ENCODE measurements at regions not wholly inside any gene's neighbourhood (a gene's known extent, or its start where the extent isn't known, plus 50 kb on each side); places are given as distances from the start of the nearest gene placed in this dataset.

DNA sequence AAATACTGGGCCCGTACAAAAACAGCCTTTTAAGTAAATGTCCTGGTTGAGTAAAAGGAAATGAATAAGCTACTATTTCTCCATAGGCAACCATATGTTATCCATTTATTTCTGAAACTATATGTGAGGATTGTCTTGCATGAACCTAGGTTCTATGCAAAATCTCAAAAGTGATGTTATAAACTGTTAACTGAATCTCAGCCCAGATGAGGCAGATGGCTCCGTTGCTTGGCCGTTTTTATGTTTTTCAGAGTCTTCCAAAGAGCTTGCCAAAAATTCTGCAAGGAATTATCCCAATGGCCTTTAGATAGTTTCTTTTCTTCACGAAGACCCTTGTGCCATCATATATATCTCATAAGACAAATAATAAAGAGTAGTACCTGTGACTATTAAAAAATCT, 1669.5 kb upstream of the DDX18 start:
- TF ChIP-seq CTCF (IDR thresholded peaks at IDR 0.05), result no peak
- TF ChIP-seq POLR2A (IDR thresholded peaks at IDR 0.05), result no peak
